ENCODE measurements at regions not wholly inside any gene's neighbourhood (a gene's known extent, or its start where the extent isn't known, plus 50 kb on each side); places are given as distances from the start of the nearest gene placed in this dataset.

- no peak for ATAC-seq
Measured at GRCh38 chr2:136062066-136062837, 55.7 kb downstream of the CXCR4 start.

DNA sequence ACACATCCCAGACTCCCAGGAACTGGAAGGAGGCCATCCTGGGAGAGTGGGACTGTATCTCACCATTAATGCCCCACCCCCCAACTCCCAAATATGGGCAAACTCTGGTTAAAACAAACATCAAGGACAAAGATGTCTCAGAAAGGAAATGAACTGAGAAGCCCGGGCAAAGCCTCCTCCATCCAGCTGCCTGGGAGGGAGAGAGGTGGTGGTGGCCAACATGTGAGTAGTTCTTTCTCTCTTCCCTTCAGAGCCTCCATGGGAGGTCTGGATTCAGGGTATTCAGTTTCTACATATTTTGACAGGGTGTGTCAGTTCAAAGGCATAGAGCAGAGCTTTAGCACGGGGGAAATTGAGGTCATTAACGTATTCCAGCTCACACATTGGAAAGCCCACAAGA, 57.5 kb downstream of the CXCR4 start:
- ATAC-seq, result no peak

- ATAC-seq, result no peak
Measured at GRCh38 chr2:136059036-136059472, 58.9 kb downstream of the CXCR4 start.

DNA sequence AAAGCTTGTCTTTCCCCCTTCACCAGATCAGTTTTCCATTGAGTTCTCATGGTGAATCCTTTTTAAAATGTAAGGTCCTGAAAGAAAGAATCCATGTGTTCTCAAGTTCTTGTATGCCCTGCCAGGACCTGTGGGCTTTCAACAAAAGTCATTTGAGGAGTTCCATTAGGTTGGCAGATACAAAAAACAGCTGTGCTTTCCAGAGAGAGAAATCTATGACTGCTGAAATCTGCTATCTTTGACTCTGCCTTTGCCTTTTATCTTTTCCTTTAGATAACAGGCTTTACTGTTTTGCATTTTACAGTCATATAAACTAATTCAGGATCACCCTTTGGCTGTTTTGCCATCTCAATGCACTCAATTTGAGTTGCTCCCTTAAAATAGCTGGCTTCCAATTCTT, 59.7 kb downstream of the CXCR4 start:
- no peak for ATAC-seq

DNA sequence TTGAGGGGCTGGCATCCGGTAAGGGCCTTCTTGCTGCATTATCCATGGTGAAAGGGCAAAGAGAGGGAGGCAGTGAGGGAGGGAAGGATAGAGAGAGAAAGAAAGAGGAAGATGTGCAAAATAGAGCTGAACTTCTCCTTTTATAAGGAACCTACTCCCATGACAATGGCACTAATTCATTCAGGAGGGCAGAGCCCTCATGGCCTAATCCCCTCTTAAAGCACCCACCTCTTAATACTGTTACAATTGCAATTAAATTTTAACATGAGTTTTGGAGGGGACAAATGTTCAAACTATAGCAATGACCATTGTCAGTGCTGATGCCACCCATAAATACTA, 60.2 kb downstream of the CXCR4 start:
- ATAC-seq, result no peak

- ATAC-seq, result peak; percentile 67 to 69
Measured at GRCh38 chr2:136057023-136057801, 60.7 kb downstream of the CXCR4 start.

- ATAC-seq, result peak; percentile 50 to 55
Measured at GRCh38 chr2:136055929-136056688, 61.8 kb downstream of the CXCR4 start.

DNA sequence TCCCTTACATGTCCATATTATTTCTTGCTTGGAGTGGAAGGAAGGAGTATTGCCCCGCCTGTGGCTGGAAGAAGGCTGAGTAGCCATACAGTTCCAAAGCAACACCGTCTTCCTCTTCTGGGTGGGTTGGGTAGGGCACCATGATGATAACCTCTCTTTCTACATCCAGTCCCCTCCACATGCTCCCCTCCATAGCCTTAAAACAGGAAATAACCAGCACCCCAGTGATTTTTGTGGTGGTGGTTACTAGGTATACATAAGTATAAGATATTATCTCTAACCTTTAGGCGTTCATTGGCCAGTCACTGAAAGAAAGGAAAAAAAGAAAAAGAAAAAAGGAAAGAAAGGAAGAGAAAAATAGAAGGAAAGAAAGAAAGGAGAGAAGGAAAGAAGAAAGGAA, 63.1 kb downstream of the CXCR4 start:
- no peak for ATAC-seq

DNA sequence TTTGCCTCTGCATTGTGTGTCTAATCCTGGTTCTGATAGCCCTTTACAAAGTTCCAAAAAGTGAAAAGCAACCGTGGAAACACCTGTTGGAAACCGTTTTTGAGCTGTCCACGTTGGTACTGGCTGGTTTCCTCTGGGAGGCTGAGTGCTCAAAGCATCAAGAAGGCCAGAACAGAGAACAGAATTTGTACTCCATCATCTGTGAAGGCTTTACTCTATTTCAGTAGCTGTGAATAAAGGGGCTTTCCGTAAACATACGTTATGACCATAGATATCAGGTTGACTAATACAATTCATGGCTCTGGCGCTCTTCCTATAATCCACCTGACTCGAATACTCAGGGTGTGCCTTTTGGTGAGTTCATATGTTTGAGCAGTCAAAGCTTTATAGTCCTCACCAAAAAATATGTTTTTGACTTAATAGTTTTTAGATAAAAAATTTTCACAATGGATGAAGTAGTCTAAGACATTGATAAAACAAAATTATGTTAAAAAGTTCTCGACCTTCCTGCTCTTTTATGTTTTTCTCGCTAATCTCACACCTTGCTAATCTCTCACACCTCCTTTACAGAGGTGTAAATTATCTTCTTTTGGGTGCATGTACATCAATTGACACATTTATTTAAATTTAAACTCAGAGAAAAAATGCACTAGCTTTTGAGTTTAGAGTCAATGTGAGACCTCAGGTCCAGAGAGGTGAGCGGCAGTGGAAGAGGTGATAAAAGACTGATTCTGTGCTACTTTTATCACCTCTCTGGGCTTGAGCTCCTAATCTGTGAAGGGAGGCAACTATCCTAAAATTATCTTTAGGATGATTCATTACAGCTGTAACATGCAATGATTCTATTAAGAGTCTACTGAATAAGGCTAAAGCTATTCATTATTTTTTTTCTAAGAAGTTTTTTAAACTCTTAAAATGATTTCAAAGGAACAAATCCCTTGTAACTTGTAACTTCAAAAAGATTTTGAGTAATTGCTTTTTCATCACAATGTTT, 65.3 kb downstream of the CXCR4 start:
- peak; percentile 29 to 37 for ATAC-seq

- peak; percentile 3 to 19 for ATAC-seq
Measured at GRCh38 chr2:136051725-136052048, 66.3 kb upstream of the DARS1 start.

- ATAC-seq, result peak; percentile 49 to 58
Measured at GRCh38 chr2:136051001-136051724, 65.7 kb upstream of the DARS1 start.

DNA sequence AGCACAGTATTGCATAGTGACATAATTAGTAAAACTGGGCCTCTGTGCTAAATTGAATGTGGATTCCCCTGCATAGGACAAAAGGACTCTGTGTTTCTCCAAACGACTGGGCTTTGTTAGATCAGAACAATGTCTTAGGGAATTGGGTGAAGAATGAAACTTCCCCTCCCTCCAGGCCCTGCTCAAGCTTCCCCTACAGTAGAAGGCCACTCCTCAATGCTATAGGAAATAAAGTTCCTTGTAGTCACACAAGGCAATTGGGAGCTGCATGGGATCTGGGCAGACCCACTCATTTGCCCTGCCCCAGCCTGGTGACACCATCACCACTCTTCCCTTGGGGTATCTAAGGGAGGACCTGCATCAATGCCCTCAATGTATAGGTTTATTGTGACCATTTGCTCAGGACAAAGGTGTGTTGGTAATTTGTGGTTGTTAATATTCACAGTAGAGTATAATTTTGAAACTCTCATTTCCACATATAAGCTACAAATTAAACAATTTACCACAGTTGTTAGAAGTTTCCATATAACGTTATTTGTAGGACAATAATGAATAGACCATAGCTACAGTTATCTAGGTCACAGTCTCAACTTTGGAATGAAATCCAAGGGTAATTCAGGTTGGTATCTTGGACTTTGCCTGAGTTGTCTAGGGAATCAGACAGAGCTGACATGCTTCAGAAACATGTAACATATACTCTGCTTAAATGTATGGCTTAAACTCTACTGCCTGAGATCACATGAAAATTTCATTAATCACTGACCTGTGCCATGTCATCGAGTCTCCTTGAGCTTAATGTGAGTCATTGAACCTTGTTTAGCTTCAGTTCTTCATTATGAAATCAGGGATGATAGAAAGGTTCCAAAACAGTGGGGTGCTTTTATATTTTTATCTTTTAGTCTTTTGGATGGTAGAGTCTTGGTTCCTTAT, 64.8 kb upstream of the DARS1 start:
- ATAC-seq, result no peak

DNA sequence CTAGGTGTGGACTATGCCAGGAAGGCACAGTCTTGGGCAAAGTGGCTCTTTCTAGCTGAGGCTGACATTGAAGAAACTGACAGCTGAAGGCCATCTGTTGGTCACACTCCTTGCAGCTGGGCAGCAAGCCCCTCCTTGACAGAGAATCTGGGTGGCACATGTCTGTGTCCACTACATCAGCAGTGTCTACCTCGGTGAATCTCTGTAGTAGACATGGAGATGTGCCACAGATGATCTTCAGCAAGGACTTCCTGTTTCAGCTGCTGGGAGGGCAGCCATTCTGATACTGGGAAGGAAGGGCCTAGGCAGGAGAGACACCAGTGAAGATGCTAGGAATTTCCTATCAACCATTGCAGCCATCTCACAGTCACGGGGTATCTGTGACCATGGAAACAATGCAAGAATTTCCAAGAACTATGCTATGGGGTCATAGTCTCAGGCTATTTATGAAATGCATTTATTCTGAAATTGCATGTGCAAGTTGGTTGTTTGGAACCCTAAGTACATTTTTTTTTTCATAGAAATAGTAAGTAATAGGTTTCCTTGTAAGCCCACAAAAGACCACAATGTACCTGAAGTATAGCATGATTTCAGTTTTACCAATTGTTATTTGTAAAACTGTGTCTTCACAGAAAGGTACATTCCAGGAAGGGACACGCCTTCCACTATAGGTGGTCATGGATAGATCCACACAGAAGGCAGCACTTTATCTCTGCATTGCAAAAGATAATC, 63.8 kb upstream of the DARS1 start:
- ATAC-seq, result peak; percentile 42 to 44

- ATAC-seq, result no peak
Measured at GRCh38 chr2:136045835-136046570, 60.6 kb upstream of the DARS1 start.

DNA sequence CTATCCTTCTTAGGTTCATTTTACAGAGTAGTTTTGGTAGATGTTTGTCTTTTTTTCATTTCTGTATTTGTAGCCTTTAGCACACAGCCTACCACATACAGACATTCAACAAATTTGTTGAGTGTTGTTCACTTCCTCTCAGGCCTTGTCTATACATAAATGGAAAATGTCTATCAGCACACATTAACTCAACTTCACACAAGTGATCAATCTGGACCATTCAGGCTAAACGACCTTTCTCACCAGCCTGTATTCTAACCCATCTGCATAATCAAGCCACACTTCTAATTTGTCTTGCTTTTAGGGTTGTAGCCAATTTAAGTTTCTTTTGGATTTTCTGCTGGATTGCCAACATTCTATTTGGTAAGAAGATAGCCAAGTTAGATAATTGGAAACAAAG, 59.9 kb upstream of the DARS1 start:
- ATAC-seq, result no peak

Measured in activated CD4-positive, CD25-positive, alpha-beta regulatory T cell treated with anti-CD3 and anti-CD28 coated beads, Interleukin-2, amount 50 U/mL, for 24 hours (primary cell).